ENCODE measurements at regions not wholly inside any gene's neighbourhood (a gene's known extent, or its start where the extent isn't known, plus 50 kb on each side); places are given as distances from the start of the nearest gene placed in this dataset.

DNA sequence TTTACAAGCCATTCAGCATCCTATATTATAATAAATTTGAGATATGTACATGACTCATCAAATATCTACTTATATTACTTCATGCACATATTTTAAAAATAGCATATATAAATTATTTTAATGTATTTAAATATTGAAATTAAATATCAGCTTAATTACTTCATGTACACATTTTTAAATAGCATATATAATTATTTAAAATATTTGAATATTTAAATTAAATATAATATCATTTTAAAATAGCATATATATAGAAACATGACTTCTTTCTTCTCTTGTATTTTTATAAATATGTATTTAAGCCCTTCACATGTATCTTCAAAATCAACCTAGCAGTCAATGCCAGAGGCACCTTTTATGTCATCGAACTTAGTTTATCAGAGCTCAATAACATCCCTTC, 298.8 kb upstream of the DSEL start:
- H3K36me3 ChIP-seq (ENCODE audit: control insufficient read depth in 4 of 4, insufficient read depth in 4 of 4, low read length in 3 of 4), result no peaks in the 10 kb centered on the region
- no CpG with 5 or more reads among the region's 1 CpG for WGBS (ENCODE audit: insufficient coverage)
- CTCF ChIA-PET, result no interaction called here
- no peak overlapping the region for H3K4me3 ChIP-seq (ENCODE audit: control insufficient read depth in 1 of 7, extremely low read depth in 1 of 7, insufficient read depth in 4 of 7, low read depth in 2 of 7, low read length in 6 of 7)
- POLR2A ChIA-PET, result no interaction called here
- H3K27ac ChIP-seq (ENCODE audit: insufficient read depth in 1 of 2, low read depth in 1 of 2, low read length in 2 of 2, poor library complexity in 1 of 2, severe bottlenecking in 2 of 2), result no peak overlapping the region
- H3K9me3 ChIP-seq (ENCODE audit: control extremely low read depth in 1 of 5, control insufficient read depth in 4 of 5, insufficient read depth in 2 of 5, low read depth in 1 of 5, low read length in 4 of 5), result no peaks in the 10 kb centered on the region
- DNase-seq, result no peak
- no peaks in the 10 kb centered on the region for H3K27me3 ChIP-seq (replicated peaks in 2 of 5; ENCODE audit: control insufficient read depth in 4 of 5, insufficient read depth in 5 of 5, low read length in 4 of 5)
- H3K4me1 ChIP-seq (ENCODE audit: control extremely low read depth in 1 of 4, control insufficient read depth in 4 of 4, insufficient read depth in 4 of 4, low read length in 3 of 4), result no peaks in the 10 kb centered on the region

DNA sequence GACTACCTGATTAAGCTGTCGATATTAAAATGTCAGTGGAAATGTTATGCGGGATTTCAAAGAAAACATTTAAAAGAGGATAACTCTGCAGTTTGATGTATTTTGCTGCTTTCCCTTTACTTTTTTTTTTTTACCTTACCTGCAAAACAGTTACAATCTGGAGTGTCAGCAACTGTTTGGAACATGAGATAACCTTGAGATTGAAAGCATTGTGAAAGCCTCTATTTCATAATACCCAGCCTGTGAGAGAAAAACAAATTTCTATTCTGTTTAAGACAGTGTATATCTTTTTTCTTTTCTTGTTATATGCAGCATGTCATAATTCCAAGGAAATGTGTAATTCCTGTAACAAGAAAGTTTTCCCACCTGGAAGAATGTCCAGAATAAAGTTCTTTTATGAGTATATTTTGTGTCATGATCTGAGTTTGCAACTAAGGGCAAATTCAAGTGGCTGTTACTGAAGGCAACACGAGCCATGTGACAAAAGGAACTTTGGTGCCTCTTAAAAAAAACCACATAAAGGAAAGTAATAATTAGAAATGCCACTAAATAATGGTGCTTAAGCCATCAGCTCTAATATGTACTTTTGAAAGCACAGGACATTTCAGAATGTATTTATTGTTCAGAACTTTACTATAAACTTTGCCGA, 297.0 kb upstream of the DSEL start:
- no peak for DNase-seq
- no CpG with 5 or more reads among the region's 4 CpGs for WGBS (ENCODE audit: insufficient coverage)
- Histone ChIP-seq H3K9me3 (ENCODE audit: control extremely low read depth in 1 of 5, control insufficient read depth in 4 of 5, insufficient read depth in 2 of 5, low read depth in 1 of 5, low read length in 4 of 5) (no peaks in the 10 kb centered on the region), H3K4me1 (ENCODE audit: control extremely low read depth in 1 of 4, control insufficient read depth in 4 of 4, insufficient read depth in 4 of 4, low read length in 3 of 4) (no peaks in the 10 kb centered on the region), H3K36me3 (ENCODE audit: control insufficient read depth in 4 of 4, insufficient read depth in 4 of 4, low read length in 3 of 4) (no peaks in the 10 kb centered on the region), H3K27me3 (replicated peaks in 2 of 5; ENCODE audit: control insufficient read depth in 4 of 5, insufficient read depth in 5 of 5, low read length in 4 of 5) (no peaks in the 10 kb centered on the region), H3K27ac (ENCODE audit: insufficient read depth in 1 of 2, low read depth in 1 of 2, low read length in 2 of 2, poor library complexity in 1 of 2, severe bottlenecking in 2 of 2) (no peak overlapping the region), H3K4me3 (ENCODE audit: control insufficient read depth in 1 of 7, extremely low read depth in 1 of 7, insufficient read depth in 4 of 7, low read depth in 2 of 7, low read length in 6 of 7) (no peak overlapping the region)
- ChIA-PET CTCF (no interaction called here), POLR2A (no interaction called here)

DNA sequence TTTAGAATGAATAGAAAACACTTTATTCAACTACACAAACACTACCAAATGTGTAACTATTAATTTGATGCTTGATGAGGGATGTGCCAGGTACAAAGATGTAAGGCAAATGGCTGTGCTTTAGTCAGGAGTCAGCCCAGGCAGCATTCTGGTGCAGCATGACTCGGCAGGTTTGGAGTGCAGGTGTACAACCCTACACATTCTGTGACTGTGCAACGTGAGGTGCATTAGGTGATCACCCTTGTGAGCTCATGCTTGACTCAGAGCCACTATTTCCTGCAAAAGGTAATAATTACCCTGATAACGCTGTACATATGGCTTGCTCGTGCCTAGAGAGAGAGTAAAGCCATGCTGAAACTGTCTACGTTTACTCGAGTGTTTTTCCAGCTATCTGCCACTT, 288.7 kb upstream of the DSEL start:
- 89% methylated on average over 4 of the region's 6 CpGs for WGBS (ENCODE audit: insufficient coverage)
- H3K4me3 ChIP-seq (ENCODE audit: control insufficient read depth in 1 of 7, extremely low read depth in 1 of 7, insufficient read depth in 4 of 7, low read depth in 2 of 7, low read length in 6 of 7), result no peak overlapping the region
- no peak overlapping the region for H3K27ac ChIP-seq (ENCODE audit: insufficient read depth in 1 of 2, low read depth in 1 of 2, low read length in 2 of 2, poor library complexity in 1 of 2, severe bottlenecking in 2 of 2)
- no peaks in the 10 kb centered on the region for H3K4me1 ChIP-seq (ENCODE audit: control extremely low read depth in 1 of 4, control insufficient read depth in 4 of 4, insufficient read depth in 4 of 4, low read length in 3 of 4)
- DNase-seq, result peak in 1 of 3 donors; percentile 1
- peaks cover 0 to 3% (median 0%) of the 10 kb centered on the region in 5 experiments for H3K9me3 ChIP-seq (ENCODE audit: control extremely low read depth in 1 of 5, control insufficient read depth in 4 of 5, insufficient read depth in 2 of 5, low read depth in 1 of 5, low read length in 4 of 5)
- H3K27me3 ChIP-seq (replicated peaks in 2 of 5; ENCODE audit: control insufficient read depth in 4 of 5, insufficient read depth in 5 of 5, low read length in 4 of 5), result no peaks in the 10 kb centered on the region
- ChIA-PET CTCF (no interaction called here), POLR2A (no interaction called here)
- H3K36me3 ChIP-seq (ENCODE audit: control insufficient read depth in 4 of 4, insufficient read depth in 4 of 4, low read length in 3 of 4), result no peaks in the 10 kb centered on the region

DNA sequence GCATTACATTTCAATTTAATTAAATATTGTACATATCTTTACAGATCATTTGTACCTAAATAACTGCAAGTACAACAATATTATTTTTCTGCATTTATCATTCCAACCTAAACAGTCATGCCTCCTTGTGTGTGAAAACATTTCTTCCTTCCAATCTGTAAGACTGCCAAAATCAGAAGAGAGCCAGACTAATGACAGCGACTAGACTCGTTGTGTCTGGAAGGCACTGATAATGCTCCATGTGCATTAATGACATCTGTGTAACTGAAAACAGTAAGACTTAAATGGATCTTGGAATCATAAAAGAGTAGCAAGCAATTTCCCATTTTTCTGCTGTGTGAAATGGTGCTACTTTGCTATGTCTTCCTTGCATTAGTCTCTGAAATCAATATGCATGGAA, 278.0 kb upstream of the DSEL start:
- H3K27ac ChIP-seq (ENCODE audit: insufficient read depth in 1 of 2, low read depth in 1 of 2, low read length in 2 of 2, poor library complexity in 1 of 2, severe bottlenecking in 2 of 2), result no peak overlapping the region
- no peaks in the 10 kb centered on the region for H3K4me1 ChIP-seq (ENCODE audit: control extremely low read depth in 1 of 4, control insufficient read depth in 4 of 4, insufficient read depth in 4 of 4, low read length in 3 of 4)
- no peaks in the 10 kb centered on the region for H3K36me3 ChIP-seq (ENCODE audit: control insufficient read depth in 4 of 4, insufficient read depth in 4 of 4, low read length in 3 of 4)
- H3K4me3 ChIP-seq (ENCODE audit: control insufficient read depth in 1 of 7, extremely low read depth in 1 of 7, insufficient read depth in 4 of 7, low read depth in 2 of 7, low read length in 6 of 7), result no peak overlapping the region
- no peak for DNase-seq
- ChIA-PET CTCF (no interaction called here), POLR2A (no interaction called here)
- WGBS (ENCODE audit: insufficient coverage), result 90% methylated on average over 2 of the region's 2 CpGs
- no peaks in the 10 kb centered on the region for H3K9me3 ChIP-seq (ENCODE audit: control extremely low read depth in 1 of 5, control insufficient read depth in 4 of 5, insufficient read depth in 2 of 5, low read depth in 1 of 5, low read length in 4 of 5)
- H3K27me3 ChIP-seq (replicated peaks in 2 of 5; ENCODE audit: control insufficient read depth in 4 of 5, insufficient read depth in 5 of 5, low read length in 4 of 5), result no peaks in the 10 kb centered on the region

DNA sequence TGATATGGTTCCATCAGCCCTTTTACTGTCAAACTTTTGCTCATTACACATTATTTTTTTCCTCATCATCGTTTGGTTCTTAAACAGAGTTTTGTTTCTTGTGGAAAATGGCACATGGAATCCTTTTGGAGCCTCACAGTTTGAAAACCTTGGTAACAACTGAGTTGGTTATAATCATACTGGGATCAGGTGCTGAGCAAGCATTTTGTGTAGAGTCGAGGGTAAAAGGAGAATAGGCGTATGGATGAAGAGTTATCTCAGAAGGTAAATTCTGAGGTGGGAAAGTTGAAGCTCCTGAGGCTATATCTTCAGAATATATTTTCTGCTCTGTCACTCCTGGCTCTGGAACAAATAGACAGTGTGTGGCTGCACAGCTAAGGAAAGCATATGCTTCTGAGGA, 274.0 kb upstream of the DSEL start:
- Histone ChIP-seq H3K9me3 (ENCODE audit: control extremely low read depth in 1 of 5, control insufficient read depth in 4 of 5, insufficient read depth in 2 of 5, low read depth in 1 of 5, low read length in 4 of 5) (no peaks in the 10 kb centered on the region), H3K27ac (ENCODE audit: insufficient read depth in 1 of 2, low read depth in 1 of 2, low read length in 2 of 2, poor library complexity in 1 of 2, severe bottlenecking in 2 of 2) (no peak overlapping the region), H3K4me3 (ENCODE audit: control insufficient read depth in 1 of 7, extremely low read depth in 1 of 7, insufficient read depth in 4 of 7, low read depth in 2 of 7, low read length in 6 of 7) (no peak overlapping the region), H3K27me3 (replicated peaks in 2 of 5; ENCODE audit: control insufficient read depth in 4 of 5, insufficient read depth in 5 of 5, low read length in 4 of 5) (no peaks in the 10 kb centered on the region), H3K36me3 (ENCODE audit: control insufficient read depth in 4 of 4, insufficient read depth in 4 of 4, low read length in 3 of 4) (no peaks in the 10 kb centered on the region), H3K4me1 (ENCODE audit: control extremely low read depth in 1 of 4, control insufficient read depth in 4 of 4, insufficient read depth in 4 of 4, low read length in 3 of 4) (no peaks in the 10 kb centered on the region)
- WGBS (ENCODE audit: insufficient coverage), result 92% methylated on average over 2 of the region's 3 CpGs
- CTCF ChIA-PET, result no interaction called here
- DNase-seq, result no peak
- POLR2A ChIA-PET, result no interaction called here

DNA sequence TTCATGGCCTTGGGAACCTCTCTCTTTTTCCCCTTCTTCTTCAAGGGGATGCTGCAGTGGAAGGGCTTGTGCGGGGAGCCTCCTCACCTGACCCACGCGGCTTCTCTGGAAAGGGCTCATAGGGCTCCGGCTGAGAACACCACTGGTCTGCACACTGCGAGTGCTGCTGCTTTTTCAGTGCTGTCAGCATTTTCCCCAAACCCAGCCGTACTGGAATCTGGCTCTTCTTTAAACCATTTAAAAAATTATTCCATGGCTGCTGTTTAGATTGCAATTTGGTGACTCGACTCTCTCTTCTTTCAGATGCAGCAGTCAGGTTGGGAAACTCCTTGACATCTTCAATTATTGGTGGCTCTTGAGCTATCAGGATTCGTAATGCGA, 272.6 kb upstream of the DSEL start:
- WGBS (ENCODE audit: insufficient coverage), result 96% methylated on average over 8 of the region's 9 CpGs
- no peak for DNase-seq
- no peaks in the 10 kb centered on the region for H3K27me3 ChIP-seq (replicated peaks in 2 of 5; ENCODE audit: control insufficient read depth in 4 of 5, insufficient read depth in 5 of 5, low read length in 4 of 5)
- no peak overlapping the region for H3K27ac ChIP-seq (ENCODE audit: insufficient read depth in 1 of 2, low read depth in 1 of 2, low read length in 2 of 2, poor library complexity in 1 of 2, severe bottlenecking in 2 of 2)
- no peaks in the 10 kb centered on the region for H3K4me1 ChIP-seq (ENCODE audit: control extremely low read depth in 1 of 4, control insufficient read depth in 4 of 4, insufficient read depth in 4 of 4, low read length in 3 of 4)
- ChIA-PET POLR2A (no interaction called here), CTCF (no interaction called here)
- no peaks in the 10 kb centered on the region for H3K9me3 ChIP-seq (ENCODE audit: control extremely low read depth in 1 of 5, control insufficient read depth in 4 of 5, insufficient read depth in 2 of 5, low read depth in 1 of 5, low read length in 4 of 5)
- H3K4me3 ChIP-seq (ENCODE audit: control insufficient read depth in 1 of 7, extremely low read depth in 1 of 7, insufficient read depth in 4 of 7, low read depth in 2 of 7, low read length in 6 of 7), result no peak overlapping the region
- no peaks in the 10 kb centered on the region for H3K36me3 ChIP-seq (ENCODE audit: control insufficient read depth in 4 of 4, insufficient read depth in 4 of 4, low read length in 3 of 4)

DNA sequence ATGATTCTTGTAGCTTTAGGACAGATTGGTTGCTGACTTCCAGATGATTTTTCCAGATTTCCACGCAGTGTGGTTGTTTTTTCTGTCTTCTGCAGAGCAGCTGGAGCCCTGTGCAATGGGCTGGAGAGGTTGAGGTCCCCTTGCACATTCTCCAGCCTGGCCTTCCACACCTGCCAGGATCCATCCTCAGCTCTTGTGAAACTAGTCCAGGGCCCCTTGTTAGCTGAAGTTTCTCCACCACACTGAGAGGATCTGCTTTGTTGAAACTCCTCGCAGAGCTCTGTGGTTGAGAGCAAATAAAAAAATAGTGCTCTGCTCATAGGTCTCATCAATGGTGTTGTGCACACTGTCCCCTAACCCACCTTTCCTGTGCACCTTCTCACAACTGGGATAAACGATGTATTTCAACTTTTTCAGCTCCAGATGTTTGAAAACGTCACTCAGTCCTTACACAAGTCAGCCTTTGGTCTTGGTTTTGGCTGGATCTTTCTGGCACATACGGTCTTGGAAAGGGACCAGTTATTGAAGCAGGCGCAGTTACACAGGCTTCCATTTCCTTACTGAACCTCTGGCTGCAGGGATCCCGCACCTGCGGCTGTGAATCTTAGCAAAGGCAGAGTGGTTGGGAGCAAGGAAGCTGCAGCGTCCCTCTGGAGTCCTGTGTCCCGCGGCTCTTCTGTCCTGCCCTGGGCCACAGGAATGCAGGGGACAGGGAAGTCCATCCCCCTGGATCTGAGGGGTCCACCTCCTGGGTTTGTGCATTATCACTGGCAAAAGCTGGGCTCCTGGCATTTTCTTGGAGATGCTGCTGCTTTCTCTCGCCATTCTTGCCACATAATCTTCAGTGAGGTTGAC, 272.0 kb upstream of the DSEL start:
- CTCF ChIA-PET, result no interaction called here
- no peaks in the 10 kb centered on the region for H3K36me3 ChIP-seq (ENCODE audit: control insufficient read depth in 4 of 4, insufficient read depth in 4 of 4, low read length in 3 of 4)
- POLR2A ChIA-PET, result no interaction called here
- no peak overlapping the region for H3K27ac ChIP-seq (ENCODE audit: insufficient read depth in 1 of 2, low read depth in 1 of 2, low read length in 2 of 2, poor library complexity in 1 of 2, severe bottlenecking in 2 of 2)
- DNase-seq, result no peak
- no peaks in the 10 kb centered on the region for H3K9me3 ChIP-seq (ENCODE audit: control extremely low read depth in 1 of 5, control insufficient read depth in 4 of 5, insufficient read depth in 2 of 5, low read depth in 1 of 5, low read length in 4 of 5)
- H3K4me1 ChIP-seq (ENCODE audit: control extremely low read depth in 1 of 4, control insufficient read depth in 4 of 4, insufficient read depth in 4 of 4, low read length in 3 of 4), result no peaks in the 10 kb centered on the region
- WGBS (ENCODE audit: insufficient coverage), result 89% methylated on average over 10 of the region's 12 CpGs
- H3K4me3 ChIP-seq (ENCODE audit: control insufficient read depth in 1 of 7, extremely low read depth in 1 of 7, insufficient read depth in 4 of 7, low read depth in 2 of 7, low read length in 6 of 7), result no peak overlapping the region
- no peaks in the 10 kb centered on the region for H3K27me3 ChIP-seq (replicated peaks in 2 of 5; ENCODE audit: control insufficient read depth in 4 of 5, insufficient read depth in 5 of 5, low read length in 4 of 5)
